ENCODE measurements at regions not wholly inside any gene's neighbourhood (a gene's known extent, or its start where the extent isn't known, plus 50 kb on each side); places are given as distances from the start of the nearest gene placed in this dataset.
"Not testable (repeated sequence)": the region's sequence is repeated elsewhere in the genome, so short reads cannot be mapped to it uniquely, and the experiment has no call there.

DNA sequence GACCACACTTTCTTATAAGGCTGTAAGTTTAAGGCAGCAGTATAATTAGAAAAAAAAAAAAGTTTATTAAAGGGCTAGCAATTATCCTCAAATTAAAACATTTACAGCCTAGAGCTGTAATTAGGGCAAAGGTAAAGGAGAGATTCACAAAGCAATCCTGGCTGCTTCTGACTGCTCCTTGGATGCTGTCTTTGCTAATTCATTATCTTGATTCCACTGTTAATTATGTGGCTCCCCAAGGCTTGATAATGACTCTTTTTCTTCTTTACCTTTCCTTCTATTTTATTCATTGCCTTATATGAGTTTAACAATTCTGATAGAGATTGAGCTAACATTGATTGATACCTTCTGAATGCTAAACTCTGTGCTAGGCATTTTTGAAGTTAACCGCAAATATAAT, 476.5 kb downstream of the DTWD2 start:
- no peak for FAIRE-seq
- no peak for TF ChIP-seq CHD2 (IDR thresholded peaks at IDR 0.05; ENCODE audit: low read length, partially characterized antibody)
- TF ChIP-seq, protein P1, sequence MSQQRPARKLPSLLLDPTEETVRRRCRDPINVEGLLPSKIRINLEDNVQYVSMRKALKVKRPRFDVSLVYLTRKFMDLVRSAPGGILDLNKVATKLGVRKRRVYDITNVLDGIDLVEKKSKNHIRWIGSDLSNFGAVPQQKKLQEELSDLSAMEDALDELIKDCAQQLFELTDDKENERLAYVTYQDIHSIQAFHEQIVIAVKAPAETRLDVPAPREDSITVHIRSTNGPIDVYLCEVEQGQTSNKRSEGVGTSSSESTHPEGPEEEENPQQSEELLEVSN (IDR thresholded peaks at IDR 0.05; ENCODE audit: borderline replicate concordance, low read depth), result no peak
- TF ChIP-seq MAFK (IDR thresholded peaks at IDR 0.05; ENCODE audit: partially characterized antibody), result no peak
- no peak for TF ChIP-seq FOSL2 (IDR thresholded peaks at IDR 0.05)
- TF ChIP-seq FOSL2 (CRISPR knock-in tag; IDR thresholded peaks at IDR 0.05), result no peak
- TF ChIP-seq BHLHE40 (IDR thresholded peaks at IDR 0.05; ENCODE audit: low read depth, low read length), result no peak
- TF ChIP-seq, protein P2, sequence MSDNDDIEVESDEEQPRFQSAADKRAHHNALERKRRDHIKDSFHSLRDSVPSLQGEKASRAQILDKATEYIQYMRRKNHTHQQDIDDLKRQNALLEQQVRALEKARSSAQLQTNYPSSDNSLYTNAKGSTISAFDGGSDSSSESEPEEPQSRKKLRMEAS (IDR thresholded peaks at IDR 0.05), result no peak
- no peak for TF ChIP-seq ESRRA (IDR thresholded peaks at IDR 0.05; ENCODE audit: borderline replicate concordance, low read length)
- TF ChIP-seq, protein P3, sequence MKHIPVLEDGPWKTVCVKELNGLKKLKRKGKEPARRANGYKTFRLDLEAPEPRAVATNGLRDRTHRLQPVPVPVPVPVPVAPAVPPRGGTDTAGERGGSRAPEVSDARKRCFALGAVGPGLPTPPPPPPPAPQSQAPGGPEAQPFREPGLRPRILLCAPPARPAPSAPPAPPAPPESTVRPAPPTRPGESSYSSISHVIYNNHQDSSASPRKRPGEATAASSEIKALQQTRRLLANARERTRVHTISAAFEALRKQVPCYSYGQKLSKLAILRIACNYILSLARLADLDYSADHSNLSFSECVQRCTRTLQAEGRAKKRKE (CRISPR knock-in tag; IDR thresholded peaks at IDR 0.05; ENCODE audit: low read depth), result no peak
- TF ChIP-seq KDM1A (IDR thresholded peaks at IDR 0.05; ENCODE audit: low read depth), result no peak
- no peak for TF ChIP-seq POLR2AphosphoS2 (conservative IDR thresholded peaks at IDR 0.05; ENCODE audit: low read length)
- no peak for TF ChIP-seq RAD21 (conservative IDR thresholded peaks at IDR 0.05 in 1 of 2, IDR thresholded peaks at IDR 0.05 in 1 of 2)
- no peak for TF ChIP-seq CBX2 (IDR thresholded peaks at IDR 0.05; ENCODE audit: borderline replicate concordance, low read depth)
- no peak for TF ChIP-seq GATA3 (IDR thresholded peaks at IDR 0.05; ENCODE audit: borderline replicate concordance)
- TF ChIP-seq, protein P4, sequence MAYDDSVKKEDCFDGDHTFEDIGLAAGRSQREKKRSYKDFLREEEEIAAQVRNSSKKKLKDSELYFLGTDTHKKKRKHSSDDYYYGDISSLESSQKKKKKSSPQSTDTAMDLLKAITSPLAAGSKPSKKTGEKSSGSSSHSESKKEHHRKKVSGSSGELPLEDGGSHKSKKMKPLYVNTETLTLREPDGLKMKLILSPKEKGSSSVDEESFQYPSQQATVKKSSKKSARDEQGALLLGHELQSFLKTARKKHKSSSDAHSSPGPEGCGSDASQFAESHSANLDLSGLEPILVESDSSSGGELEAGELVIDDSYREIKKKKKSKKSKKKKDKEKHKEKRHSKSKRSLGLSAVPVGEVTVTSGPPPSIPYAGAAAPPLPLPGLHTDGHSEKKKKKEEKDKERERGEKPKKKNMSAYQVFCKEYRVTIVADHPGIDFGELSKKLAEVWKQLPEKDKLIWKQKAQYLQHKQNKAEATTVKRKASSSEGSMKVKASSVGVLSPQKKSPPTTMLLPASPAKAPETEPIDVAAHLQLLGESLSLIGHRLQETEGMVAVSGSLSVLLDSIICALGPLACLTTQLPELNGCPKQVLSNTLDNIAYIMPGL (CRISPR knock-in tag; IDR thresholded peaks at IDR 0.05; ENCODE audit: borderline replicate concordance), result no peak
- TF ChIP-seq EHMT2 (IDR thresholded peaks at IDR 0.05; ENCODE audit: low read depth), result no peak
- TF ChIP-seq KDM5A (IDR thresholded peaks at IDR 0.05), result no peak
- no peak for TF ChIP-seq TP53 (CRISPR knock-in tag; IDR thresholded peaks at IDR 0.05)
- Histone ChIP-seq H3K4me1 (no peaks in the 10 kb centered on the region), H3K4me3 (no peak overlapping the region), H3K27ac (no peak overlapping the region), H3K4me2 (no peak overlapping the region), H3K9me3 (no peaks in the 10 kb centered on the region)
- no peak for DNase-seq (ENCODE audit: low read depth in 1 of 2, low spot score in 1 of 2)
- POLR2A ChIA-PET, result no interaction called here
- ATAC-seq, result no peak
- 100% methylated on average over 1 of the region's 1 CpG for WGBS (ENCODE audit: missing lambda C conversion rate)
- CTCF ChIA-PET, result no interaction called here

DNA sequence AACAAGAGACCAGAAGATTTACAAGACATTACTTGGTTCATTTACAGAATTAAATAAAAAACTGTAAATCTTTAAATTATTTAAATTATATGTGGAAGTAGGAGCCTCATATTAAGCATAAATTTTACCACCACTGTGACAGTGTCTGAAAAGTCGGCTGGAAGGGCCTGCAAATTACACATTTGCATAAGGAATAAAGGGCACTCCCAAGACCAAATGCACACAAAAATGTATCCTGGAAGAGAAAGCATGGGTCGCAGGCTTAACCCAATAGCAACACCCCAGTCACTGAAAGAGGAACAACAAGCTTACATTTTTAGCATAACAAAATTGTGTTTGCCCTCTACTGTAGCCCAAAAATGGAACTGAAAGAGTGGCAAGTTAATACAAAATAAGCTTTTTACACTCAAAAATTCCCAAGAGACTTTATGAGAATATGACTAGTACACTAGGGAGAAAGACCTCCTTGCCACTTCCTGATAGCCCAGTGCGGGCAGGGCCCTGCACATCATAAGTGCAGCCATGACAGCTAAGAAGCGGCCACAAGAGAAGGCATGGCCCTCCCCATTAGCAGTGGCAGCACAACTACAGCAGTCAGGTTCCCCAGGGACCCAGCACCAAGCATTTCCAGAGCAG, 482.0 kb downstream of the DTWD2 start:
- no peak for ATAC-seq
- Histone ChIP-seq H3K9me3 (peaks cover 4% of the 10 kb centered on the region; the same call in 1 of the 3 replicates), H3K4me1 (no peaks in the 10 kb centered on the region), H3K4me3 (no peak overlapping the region), H3K4me2 (no peak overlapping the region), H3K27ac (no peak overlapping the region)
- ChIA-PET CTCF (no interaction called here), POLR2A (no interaction called here)
- no peak for TF ChIP-seq ZNF302 (CRISPR knock-in tag; IDR thresholded peaks at IDR 0.05)
- TF ChIP-seq, protein P1 (IDR thresholded peaks at IDR 0.05; ENCODE audit: borderline replicate concordance, low read depth), result no peak
- TF ChIP-seq CHD4 (IDR thresholded peaks at IDR 0.05; ENCODE audit: borderline replicate concordance), result no peak
- no peak for TF ChIP-seq HOXB13 (CRISPR knock-in tag; IDR thresholded peaks at IDR 0.05; ENCODE audit: low read depth)
- no peak for TF ChIP-seq JUNB (IDR thresholded peaks at IDR 0.05)
- no peak for DNase-seq (ENCODE audit: low read depth in 1 of 2, low spot score in 1 of 2)
- WGBS (ENCODE audit: missing lambda C conversion rate), result 3% methylated on average over 4 of the region's 4 CpGs
- FAIRE-seq, result no peak

DNA sequence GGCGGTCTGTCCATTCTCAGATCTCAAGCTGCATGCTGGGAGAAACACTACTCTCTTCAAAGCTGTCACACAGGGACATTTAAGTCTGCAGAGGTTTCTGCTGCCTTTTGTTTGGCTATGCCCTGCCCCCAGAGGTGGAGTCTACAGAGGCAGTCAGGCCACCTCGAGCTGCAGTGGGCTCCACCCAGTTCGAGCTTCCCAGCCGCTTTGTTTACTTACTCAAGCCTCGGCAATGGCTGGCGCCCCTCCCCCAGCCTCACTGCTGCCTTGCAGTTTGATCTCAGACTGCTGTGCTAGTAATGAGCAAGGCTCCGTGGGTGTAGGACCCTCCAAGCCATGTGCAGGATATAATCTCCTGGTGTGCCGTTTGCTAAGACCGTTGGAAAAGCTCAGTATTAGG, 486.1 kb downstream of the DTWD2 start:
- H3K4me1 ChIP-seq; CTCF ChIA-PET; H3K27ac ChIP-seq; H3K4me3 ChIP-seq; DNase-seq (ENCODE audit: low read depth in 1 of 2, low spot score in 1 of 2); POLR2A ChIA-PET; ATAC-seq; FAIRE-seq; H3K9me3 ChIP-seq; H3K4me2 ChIP-seq: not testable (repeated sequence)
- 5% methylated on average over 7 of the region's 9 CpGs for WGBS (ENCODE audit: missing lambda C conversion rate)
